ENCODE measurements at regions not wholly inside any gene's neighbourhood (a gene's known extent, or its start where the extent isn't known, plus 50 kb on each side); places are given as distances from the start of the nearest gene placed in this dataset.

GRCh38 chr18:42271647-42272414 lies 316.8 kb downstream of the PIK3C3 start:
- DNase-seq, result no peak

DNA sequence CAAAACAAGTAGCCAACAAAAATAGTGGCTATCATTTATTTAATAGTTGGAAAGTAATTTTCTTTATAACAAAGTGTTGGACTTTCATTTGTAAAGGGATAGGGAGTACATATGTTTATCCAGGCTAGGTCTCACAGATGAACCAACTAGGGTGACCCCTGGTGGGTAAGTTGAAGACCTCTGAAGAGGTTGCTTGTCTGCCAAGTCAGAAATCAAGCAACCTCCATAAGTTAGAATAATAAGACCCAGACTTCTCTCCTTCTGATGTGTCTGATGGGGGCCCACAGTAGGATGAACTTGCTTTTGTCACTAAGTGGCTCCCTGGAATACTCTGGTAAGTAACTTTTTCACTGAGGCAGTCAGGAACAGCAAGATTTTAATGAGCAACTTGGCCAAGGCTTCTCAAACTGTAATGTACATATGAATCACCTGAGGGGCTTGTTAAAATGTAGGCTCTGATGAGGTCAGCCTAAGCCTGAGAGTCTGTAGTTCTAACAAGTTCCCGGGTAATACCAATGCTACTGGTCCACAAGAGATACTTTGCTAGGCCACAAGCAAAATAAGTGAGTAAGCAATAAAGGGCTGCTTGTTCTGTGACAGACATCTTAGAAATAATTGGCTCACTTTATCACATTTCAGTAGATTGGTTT lies 319.6 kb downstream of the PIK3C3 start:
- DNase-seq, result no peak

GRCh38 chr18:42275138-42275535 lies 320.1 kb downstream of the PIK3C3 start:
- DNase-seq, result no peak

DNA sequence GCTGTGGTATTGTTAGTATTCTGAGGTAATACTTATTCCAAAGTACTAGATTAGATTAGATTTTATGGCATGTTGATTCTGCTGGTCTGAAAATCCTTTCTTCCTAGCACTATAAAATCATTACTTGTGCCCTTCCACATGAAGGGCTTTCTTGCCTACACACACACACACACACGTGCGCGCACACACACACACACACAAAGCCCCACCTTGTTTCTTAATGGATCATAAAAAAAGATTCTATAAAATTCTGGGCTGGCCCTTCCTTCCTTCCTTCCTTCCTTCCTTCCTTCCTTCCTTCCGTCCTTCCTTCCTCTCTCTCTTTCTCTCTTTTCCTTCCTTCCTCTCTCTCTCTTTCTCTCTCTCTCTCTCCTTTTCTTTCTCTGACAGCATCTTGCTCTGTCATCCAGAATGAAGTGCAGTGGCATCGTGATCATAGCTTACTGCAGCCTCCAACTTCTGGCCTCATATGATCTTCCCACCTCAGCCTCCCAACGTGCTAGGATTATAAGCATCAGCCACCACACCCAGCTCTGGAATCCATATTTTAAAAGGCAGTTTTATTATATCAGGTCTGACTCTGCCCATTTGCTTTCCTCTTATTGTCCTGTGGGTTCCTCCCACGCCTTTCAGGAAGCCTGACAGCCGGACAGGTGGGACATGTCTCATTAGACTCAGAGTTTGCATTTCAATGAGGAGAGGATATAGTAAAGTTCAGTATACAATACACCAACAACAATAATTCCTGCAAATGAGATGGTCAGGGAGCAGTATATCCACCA lies 321.1 kb downstream of the PIK3C3 start:
- no peak for DNase-seq

- no peak for DNase-seq
These were observed 326.1 kb downstream of the PIK3C3 start for GRCh38 chr18:42281124-42281523.

DNA sequence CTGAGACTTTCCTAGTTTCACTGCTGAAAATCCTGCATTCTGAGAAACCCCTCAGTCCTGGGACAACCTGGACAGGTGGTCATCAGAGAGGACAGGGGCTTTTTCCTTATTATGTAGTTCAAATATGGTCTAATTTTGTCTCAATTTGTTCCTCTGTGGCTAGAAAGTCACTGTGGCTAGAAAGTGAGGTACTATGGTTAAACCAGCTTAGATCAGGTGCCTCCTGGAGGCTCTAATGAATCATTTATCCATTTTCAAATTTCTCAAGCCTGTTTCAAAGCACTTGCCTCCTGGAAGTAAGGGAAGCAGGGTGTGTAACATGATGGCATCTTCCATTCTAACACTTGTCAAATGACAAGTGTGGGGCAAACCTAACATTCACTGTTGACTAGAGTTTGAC lies 326.8 kb downstream of the PIK3C3 start:
- no peak for DNase-seq

GRCh38 chr18:42287047-42287446 lies 332.0 kb downstream of the PIK3C3 start:
- peak; percentile 93 for DNase-seq

DNA sequence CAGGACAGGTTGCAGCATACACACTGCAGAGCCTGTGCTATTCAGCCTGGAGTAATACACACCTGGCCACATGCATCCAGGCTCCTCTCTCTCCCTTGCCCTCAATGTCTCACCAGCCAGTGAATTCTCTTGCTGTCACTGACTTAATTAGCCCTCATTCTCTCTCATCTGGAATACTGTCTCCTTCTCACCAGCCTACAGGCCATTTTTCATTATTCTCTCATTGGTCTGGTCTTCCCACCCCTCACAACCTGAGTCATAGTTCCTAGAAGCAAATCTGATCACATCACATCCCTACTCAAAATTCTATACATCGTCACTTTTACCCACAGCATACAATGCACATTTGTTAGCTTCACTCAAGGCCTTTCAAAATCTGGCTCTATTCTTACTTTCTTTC lies 333.1 kb downstream of the PIK3C3 start:
- DNase-seq, result no peak

DNA sequence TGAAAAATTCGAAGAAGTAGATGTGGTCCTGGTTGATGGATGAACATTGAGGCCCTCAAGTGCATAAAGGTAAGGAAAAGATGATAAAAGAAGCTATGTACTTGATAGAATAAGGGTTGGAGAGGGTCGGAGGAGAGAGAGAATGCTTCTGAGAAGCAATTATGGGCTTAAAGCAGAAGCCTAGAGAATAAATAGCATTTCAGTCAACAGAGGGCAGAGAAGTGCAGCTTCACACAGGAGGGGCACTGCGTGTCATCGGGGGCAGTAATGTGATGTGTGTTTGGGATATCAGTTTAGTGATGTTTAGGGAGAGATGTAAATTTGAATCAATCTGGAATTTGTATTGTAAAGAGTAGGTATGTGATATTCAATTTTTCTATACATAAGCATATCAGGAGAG lies 334.5 kb downstream of the PIK3C3 start:
- no peak for DNase-seq

DNA sequence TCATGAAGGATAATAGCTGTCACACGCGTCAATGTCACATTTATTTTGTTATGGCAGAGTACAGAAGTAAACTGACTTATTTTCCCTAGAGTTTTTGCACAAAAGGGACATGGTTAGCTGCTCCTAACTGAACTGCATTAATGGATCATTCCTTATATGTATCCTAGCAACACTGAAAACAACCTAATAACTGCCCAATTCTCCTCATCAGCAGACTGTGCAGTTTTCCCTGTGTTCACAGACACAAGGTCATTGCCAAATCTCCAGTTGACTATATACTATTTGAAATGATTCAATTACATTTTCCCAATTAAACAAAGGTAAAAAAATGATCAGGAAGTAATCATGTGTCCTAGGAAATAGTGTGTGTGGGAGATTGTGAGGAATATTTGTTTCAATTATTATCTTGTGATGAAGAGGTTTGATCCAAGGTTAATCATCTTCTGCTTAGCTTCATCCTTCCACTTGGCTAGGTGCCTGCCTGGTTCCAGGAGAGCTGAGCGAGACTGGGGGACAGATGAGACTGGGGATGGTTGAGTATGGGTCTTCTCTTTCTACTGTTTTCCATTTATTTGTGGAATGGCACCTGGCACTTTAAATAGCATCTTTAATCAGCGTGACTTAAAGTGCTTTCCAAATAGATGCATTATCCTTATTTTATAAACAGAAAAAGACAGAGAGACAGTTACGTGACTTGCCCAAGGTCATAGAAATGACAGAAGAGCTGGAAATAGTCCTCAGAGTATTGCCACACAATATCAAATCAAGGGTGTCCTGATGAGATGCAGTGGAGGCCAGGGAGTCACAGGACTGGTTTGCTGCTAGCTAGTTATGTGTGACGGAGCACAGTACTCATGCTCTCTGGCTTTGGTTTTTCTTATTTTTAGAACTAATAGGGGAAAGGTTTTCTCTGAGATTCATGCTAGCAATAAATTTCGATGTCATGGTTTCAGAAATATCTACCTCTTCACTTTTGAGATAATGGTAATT lies 335.6 kb downstream of the PIK3C3 start:
- no peak for DNase-seq

DNA sequence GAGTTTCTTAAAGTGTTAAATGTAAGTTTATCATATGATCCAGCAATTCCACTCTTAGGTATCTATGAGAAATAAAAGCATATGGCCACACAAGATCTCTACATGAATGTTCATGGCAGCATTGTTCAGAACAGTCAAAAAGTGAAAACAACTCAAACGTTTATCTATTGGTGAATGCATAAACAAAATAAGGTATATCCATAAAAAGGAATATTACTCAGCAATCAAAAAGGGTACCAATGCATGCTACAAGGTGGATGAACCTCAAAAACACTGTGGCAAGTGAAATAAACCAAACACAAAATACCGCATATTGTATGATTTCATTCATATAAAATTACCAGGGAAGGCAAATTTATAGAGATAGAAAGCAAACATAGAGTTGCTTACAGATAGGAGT lies 337.6 kb downstream of the PIK3C3 start:
- DNase-seq, result no peak

GRCh38 chr18:42296192-42296591 lies 341.2 kb downstream of the PIK3C3 start:
- DNase-seq, result no peak

- DNase-seq, result no peak
These were observed 341.7 kb downstream of the PIK3C3 start for GRCh38 chr18:42296723-42297122.

- peak; percentile 77 for DNase-seq
These were observed 344.0 kb downstream of the PIK3C3 start for GRCh38 chr18:42298759-42299675.

GRCh38 chr18:42305869-42306593 lies 351.0 kb downstream of the PIK3C3 start:
- no peak for DNase-seq

DNA sequence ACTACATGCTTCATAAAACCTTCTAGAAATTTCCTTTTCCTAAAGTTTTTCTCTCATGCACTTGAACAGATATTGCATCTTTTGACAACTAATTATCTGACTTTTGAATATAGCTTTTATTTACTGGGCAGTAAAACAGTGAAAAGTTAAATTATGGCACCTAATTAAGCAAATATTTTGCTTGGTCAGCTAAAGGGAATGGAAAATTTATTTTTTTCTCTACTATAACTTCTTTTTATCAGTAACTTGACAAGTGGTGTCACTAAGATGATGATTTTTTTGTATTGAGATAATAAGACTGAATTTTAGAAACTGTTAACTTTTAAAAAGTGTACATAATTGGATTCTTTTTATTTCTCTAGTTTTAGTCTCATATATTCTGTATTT lies 351.6 kb downstream of the PIK3C3 start:
- DNase-seq, result no peak

- DNase-seq, result no peak
These were observed 355.9 kb downstream of the PIK3C3 start for GRCh38 chr18:42310956-42311355.

GRCh38 chr18:42326752-42327151 lies 371.7 kb downstream of the PIK3C3 start:
- no peak for DNase-seq

DNA sequence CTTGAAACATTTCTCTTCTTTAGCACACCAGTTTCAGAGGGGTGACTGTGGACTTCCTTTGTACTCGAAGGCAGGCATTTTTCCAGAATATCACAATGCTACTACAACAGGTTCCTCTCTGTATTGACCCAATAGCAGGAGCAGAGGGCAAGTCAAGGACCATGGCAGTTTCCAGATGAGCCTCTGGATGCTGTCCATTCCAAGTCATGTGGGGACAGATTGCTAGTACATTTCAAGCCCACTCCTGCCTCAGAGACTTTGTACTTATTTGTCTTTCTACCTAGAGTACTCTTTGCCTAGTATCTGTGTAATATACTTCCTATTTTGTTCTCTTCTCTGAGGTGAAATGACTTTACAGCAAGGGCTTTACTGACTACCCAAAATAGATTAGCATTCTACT lies 373.9 kb downstream of the PIK3C3 start:
- no peak for DNase-seq

GRCh38 chr18:42330296-42330695 lies 375.3 kb downstream of the PIK3C3 start:
- DNase-seq, result no peak

GRCh38 chr18:42333558-42333957 lies 378.5 kb downstream of the PIK3C3 start:
- no peak for DNase-seq

Measured in NCI-H2171 (cell line).